ENCODE measurements at regions not wholly inside any gene's neighbourhood (a gene's known extent, or its start where the extent isn't known, plus 50 kb on each side); places are given as distances from the start of the nearest gene placed in this dataset.

GRCh38 chr1:175810305-175810704 lies 66.9 kb upstream of the TNR start:
- no peak overlapping the region for H3K4me3 ChIP-seq (ENCODE audit: low read depth, low read length)
- H3K27me3 ChIP-seq (ENCODE audit: insufficient read depth, low read length) = no peaks in the 10 kb centered on the region
- no peak overlapping the region for H2AFZ ChIP-seq (ENCODE audit: low read length, unreplicated experiment)
- no peaks in the 10 kb centered on the region for H3K4me1 ChIP-seq (ENCODE audit: control insufficient read depth, insufficient read depth, low read length, unreplicated experiment)
- no peaks in the 10 kb centered on the region for H3K36me3 ChIP-seq (ENCODE audit: insufficient read depth, low read length)
- H3K27ac ChIP-seq (ENCODE audit: low read depth, low read length) = no peak overlapping the region
- no peaks in the 10 kb centered on the region for H3K79me2 ChIP-seq (ENCODE audit: control insufficient read depth, insufficient read depth, low read length, unreplicated experiment)

GRCh38 chr1:175808999-175809398 lies 65.6 kb upstream of the TNR start:
- Histone ChIP-seq H3K4me1 (ENCODE audit: control insufficient read depth, insufficient read depth, low read length, unreplicated experiment) (no peaks in the 10 kb centered on the region), H3K27me3 (ENCODE audit: insufficient read depth, low read length) (no peaks in the 10 kb centered on the region), H2AFZ (ENCODE audit: low read length, unreplicated experiment) (no peak overlapping the region), H3K36me3 (ENCODE audit: insufficient read depth, low read length) (no peaks in the 10 kb centered on the region), H3K4me3 (ENCODE audit: low read depth, low read length) (no peak overlapping the region), H3K79me2 (ENCODE audit: control insufficient read depth, insufficient read depth, low read length, unreplicated experiment) (no peaks in the 10 kb centered on the region), H3K27ac (ENCODE audit: low read depth, low read length) (no peak overlapping the region)

GRCh38 chr1:175808573-175808972 lies 65.2 kb upstream of the TNR start:
- no peaks in the 10 kb centered on the region for H3K4me1 ChIP-seq (ENCODE audit: control insufficient read depth, insufficient read depth, low read length, unreplicated experiment)
- no peak overlapping the region for H3K27ac ChIP-seq (ENCODE audit: low read depth, low read length)
- H3K4me3 ChIP-seq (ENCODE audit: low read depth, low read length) = no peak overlapping the region
- no peaks in the 10 kb centered on the region for H3K27me3 ChIP-seq (ENCODE audit: insufficient read depth, low read length)
- H2AFZ ChIP-seq (ENCODE audit: low read length, unreplicated experiment) = no peak overlapping the region
- H3K79me2 ChIP-seq (ENCODE audit: control insufficient read depth, insufficient read depth, low read length, unreplicated experiment) = no peaks in the 10 kb centered on the region
- no peaks in the 10 kb centered on the region for H3K36me3 ChIP-seq (ENCODE audit: insufficient read depth, low read length)

DNA sequence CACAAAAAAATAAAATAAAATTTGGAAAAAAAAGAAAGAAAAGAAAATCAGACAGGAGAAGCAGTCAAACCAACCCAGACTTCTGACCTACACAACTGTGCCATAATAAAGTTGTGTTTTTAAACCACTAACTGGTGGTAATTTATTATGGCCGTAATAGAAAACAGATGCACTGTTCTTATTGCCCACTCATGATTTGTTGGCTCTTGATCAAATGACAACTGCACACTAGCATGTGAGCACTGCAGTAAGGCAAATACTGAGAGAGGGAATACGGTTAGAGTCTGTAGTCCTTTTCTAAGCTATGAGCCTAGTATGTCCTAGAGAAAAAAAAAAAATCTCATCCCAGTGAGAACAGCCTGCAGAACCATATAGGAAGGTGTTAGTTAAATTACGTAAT lies 61.2 kb upstream of the TNR start:
- H3K36me3 ChIP-seq (ENCODE audit: insufficient read depth, low read length) = no peaks in the 10 kb centered on the region
- H3K27me3 ChIP-seq (ENCODE audit: insufficient read depth, low read length) = no peaks in the 10 kb centered on the region
- H3K4me3 ChIP-seq (ENCODE audit: low read depth, low read length) = no peak overlapping the region

GRCh38 chr1:175803413-175803812 lies 60.0 kb upstream of the TNR start:
- Histone ChIP-seq H3K79me2 (ENCODE audit: control insufficient read depth, insufficient read depth, low read length, unreplicated experiment) (no peaks in the 10 kb centered on the region), H3K4me1 (ENCODE audit: control insufficient read depth, insufficient read depth, low read length, unreplicated experiment) (no peaks in the 10 kb centered on the region), H3K27ac (ENCODE audit: low read depth, low read length) (no peak overlapping the region), H3K4me3 (ENCODE audit: low read depth, low read length) (no peak overlapping the region), H3K27me3 (ENCODE audit: insufficient read depth, low read length) (no peaks in the 10 kb centered on the region), H2AFZ (ENCODE audit: low read length, unreplicated experiment) (no peak overlapping the region), H3K36me3 (ENCODE audit: insufficient read depth, low read length) (no peaks in the 10 kb centered on the region)

More for the DNA sequence above, 61.2 kb upstream of the TNR start:
- Histone ChIP-seq H3K27ac (ENCODE audit: low read depth, low read length) (no peak overlapping the region), H2AFZ (ENCODE audit: low read length, unreplicated experiment) (no peak overlapping the region), H3K4me1 (ENCODE audit: control insufficient read depth, insufficient read depth, low read length, unreplicated experiment) (no peaks in the 10 kb centered on the region), H3K79me2 (ENCODE audit: control insufficient read depth, insufficient read depth, low read length, unreplicated experiment) (no peaks in the 10 kb centered on the region)

DNA sequence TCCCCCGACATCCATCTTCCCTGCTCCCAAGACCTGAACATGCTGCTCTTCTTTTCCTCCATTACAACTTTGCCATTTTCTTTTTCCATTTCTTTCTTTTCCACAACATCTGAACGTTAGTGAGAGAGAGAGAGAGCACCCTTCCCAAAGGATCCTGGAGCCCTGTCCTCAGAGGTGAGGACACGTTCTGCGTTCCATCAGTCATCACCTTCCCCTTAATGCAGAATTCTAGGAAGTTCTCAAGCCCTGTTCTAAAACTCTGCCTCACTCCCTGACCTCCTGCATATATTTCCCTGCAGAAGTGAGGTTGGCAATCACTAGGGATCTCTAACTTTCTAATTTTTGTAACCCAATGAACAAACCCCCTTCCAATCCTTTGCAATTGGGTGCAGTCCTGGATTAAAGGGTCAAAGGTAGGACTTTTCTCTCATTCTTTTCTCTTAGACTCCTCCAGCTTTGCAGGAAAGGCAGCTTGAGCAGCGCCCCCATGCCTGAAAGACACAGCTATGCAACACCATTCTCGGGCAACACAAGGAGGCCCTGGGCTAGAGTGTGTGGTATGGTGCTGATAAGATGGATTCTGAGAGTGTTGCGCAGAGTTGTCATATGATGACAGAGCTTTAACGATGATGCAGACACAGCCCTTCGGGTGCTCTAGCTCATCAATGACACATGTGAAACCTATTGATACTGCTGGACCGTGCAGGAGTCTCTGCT lies 59.2 kb upstream of the TNR start:
- H3K4me1 ChIP-seq (ENCODE audit: control insufficient read depth, insufficient read depth, low read length, unreplicated experiment) = no peaks in the 10 kb centered on the region

GRCh38 chr1:175801979-175802378 lies 58.6 kb upstream of the TNR start:
- H2AFZ ChIP-seq (ENCODE audit: low read length, unreplicated experiment) = no peak overlapping the region
- H3K27me3 ChIP-seq (ENCODE audit: insufficient read depth, low read length) = no peaks in the 10 kb centered on the region

More for the DNA sequence above, 59.2 kb upstream of the TNR start:
- no peak overlapping the region for H3K4me3 ChIP-seq (ENCODE audit: low read depth, low read length)
- H3K36me3 ChIP-seq (ENCODE audit: insufficient read depth, low read length) = no peaks in the 10 kb centered on the region
- no peak overlapping the region for H2AFZ ChIP-seq (ENCODE audit: low read length, unreplicated experiment)
- no peak overlapping the region for H3K27ac ChIP-seq (ENCODE audit: low read depth, low read length)
- H3K27me3 ChIP-seq (ENCODE audit: insufficient read depth, low read length) = no peaks in the 10 kb centered on the region
- H3K79me2 ChIP-seq (ENCODE audit: control insufficient read depth, insufficient read depth, low read length, unreplicated experiment) = no peaks in the 10 kb centered on the region

DNA sequence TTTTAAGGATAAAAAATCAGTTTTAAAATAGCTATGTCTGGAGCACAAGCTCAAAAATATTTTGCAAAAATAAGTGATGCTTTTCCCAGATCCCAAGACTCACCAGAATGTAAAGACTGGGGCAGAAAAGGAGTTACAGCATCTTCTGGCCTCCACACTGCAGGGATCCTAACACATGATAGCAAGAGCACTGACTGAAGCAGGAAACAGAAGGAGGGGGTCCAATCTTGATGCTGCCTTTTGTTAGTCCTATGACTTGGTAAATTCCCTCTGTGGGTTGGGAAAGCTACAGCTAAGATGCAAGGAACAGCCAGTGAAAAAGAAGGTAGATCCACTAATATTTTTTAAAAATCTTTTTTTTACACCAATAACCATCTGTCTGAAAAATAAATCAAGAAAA lies 54.2 kb upstream of the TNR start:
- H3K36me3 ChIP-seq (ENCODE audit: insufficient read depth, low read length) = no peaks in the 10 kb centered on the region
- H3K27me3 ChIP-seq (ENCODE audit: insufficient read depth, low read length) = no peaks in the 10 kb centered on the region
- H3K27ac ChIP-seq (ENCODE audit: low read depth, low read length) = no peak overlapping the region
- no peaks in the 10 kb centered on the region for H3K4me1 ChIP-seq (ENCODE audit: control insufficient read depth, insufficient read depth, low read length, unreplicated experiment)
- no peak overlapping the region for H2AFZ ChIP-seq (ENCODE audit: low read length, unreplicated experiment)
- no peaks in the 10 kb centered on the region for H3K79me2 ChIP-seq (ENCODE audit: control insufficient read depth, insufficient read depth, low read length, unreplicated experiment)
- no peak overlapping the region for H3K4me3 ChIP-seq (ENCODE audit: low read depth, low read length)

More at GRCh38 chr1:175801979-175802378, 58.6 kb upstream of the TNR start:
- Histone ChIP-seq H3K27ac (ENCODE audit: low read depth, low read length) (no peak overlapping the region), H3K79me2 (ENCODE audit: control insufficient read depth, insufficient read depth, low read length, unreplicated experiment) (no peaks in the 10 kb centered on the region), H3K4me3 (ENCODE audit: low read depth, low read length) (no peak overlapping the region), H3K4me1 (ENCODE audit: control insufficient read depth, insufficient read depth, low read length, unreplicated experiment) (no peaks in the 10 kb centered on the region), H3K36me3 (ENCODE audit: insufficient read depth, low read length) (no peaks in the 10 kb centered on the region)

DNA sequence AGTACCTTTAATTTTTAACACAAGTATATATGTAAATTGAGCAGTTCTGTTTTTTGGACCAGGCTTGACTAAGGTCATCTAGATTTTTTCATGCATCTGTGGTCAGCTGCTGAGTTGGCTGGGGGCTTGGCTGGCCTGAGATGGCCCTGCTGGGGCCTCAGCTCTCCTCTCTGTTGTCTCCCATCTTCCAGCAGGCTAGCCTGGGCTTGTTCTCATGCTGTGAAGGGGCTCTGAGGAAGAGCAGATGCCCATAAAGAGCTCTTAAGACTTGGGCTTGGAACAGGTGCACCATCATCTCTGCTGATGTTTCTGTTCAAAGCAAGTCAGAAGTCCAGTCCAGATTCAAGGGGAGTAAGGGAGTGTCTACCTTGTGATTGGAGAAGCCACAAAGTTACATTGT lies 51.2 kb upstream of the TNR start:
- Histone ChIP-seq H2AFZ (ENCODE audit: low read length, unreplicated experiment) (no peak overlapping the region), H3K4me3 (ENCODE audit: low read depth, low read length) (no peak overlapping the region), H3K79me2 (ENCODE audit: control insufficient read depth, insufficient read depth, low read length, unreplicated experiment) (no peaks in the 10 kb centered on the region), H3K27me3 (ENCODE audit: insufficient read depth, low read length) (no peaks in the 10 kb centered on the region), H3K4me1 (ENCODE audit: control insufficient read depth, insufficient read depth, low read length, unreplicated experiment) (no peaks in the 10 kb centered on the region), H3K36me3 (ENCODE audit: insufficient read depth, low read length) (no peaks in the 10 kb centered on the region), H3K27ac (ENCODE audit: low read depth, low read length) (no peak overlapping the region)

- Histone ChIP-seq H3K4me1 (ENCODE audit: control insufficient read depth, insufficient read depth, low read length, unreplicated experiment) (no peaks in the 10 kb centered on the region), H2AFZ (ENCODE audit: low read length, unreplicated experiment) (no peak overlapping the region), H3K27me3 (ENCODE audit: insufficient read depth, low read length) (no peaks in the 10 kb centered on the region), H3K27ac (ENCODE audit: low read depth, low read length) (no peak overlapping the region), H3K79me2 (ENCODE audit: control insufficient read depth, insufficient read depth, low read length, unreplicated experiment) (no peaks in the 10 kb centered on the region), H3K4me3 (ENCODE audit: low read depth, low read length) (no peak overlapping the region), H3K36me3 (ENCODE audit: insufficient read depth, low read length) (no peaks in the 10 kb centered on the region)
Observed at GRCh38 chr1:175793617-175794016, 50.2 kb upstream of the TNR start.
